SIG-M5 treated with dmso at 0.1 percent for 504 hours (cell line): ENCODE measurements at regions not wholly inside any gene's neighbourhood (a gene's known extent, or its start where the extent isn't known, plus 50 kb on each side); places are given as distances from the start of the nearest gene placed in this dataset.
"Not testable (repeated sequence)": the region's sequence is repeated elsewhere in the genome, so short reads cannot be mapped to it uniquely, and the experiment has no call there.

Experiments used
- DNase-seq: peaks from one replicate; lab custom pipeline; 2025; ENCODE audit not compliant: unreplicated experiment; lab: John Stamatoyannopoulos, UW

DNA sequence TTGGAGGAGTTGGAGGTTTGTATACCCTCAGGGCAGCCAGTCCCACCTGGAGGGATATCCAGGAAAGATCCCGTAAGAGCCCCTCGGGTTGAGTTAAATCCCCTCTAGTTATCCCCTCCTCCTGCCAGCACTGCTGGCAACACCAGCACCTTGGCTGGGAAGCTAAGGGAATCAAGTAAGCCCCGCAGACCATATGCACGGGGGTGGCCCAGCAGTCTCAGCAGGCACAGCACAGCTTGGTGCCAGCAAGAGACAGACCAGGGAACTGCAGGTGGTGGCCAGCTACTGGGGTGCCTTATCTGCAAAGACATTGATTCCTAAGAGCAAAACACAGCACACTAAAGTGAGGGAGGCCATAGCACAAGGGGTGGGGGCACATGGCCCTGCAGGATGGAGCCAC lies 173.8 kb downstream of the GOLGA6L4 start:
- not testable (repeated sequence) for DNase-seq

GRCh38 chr15:84421513-84422181 lies 179.2 kb upstream of the ZSCAN2 start:
- not testable (repeated sequence) for DNase-seq

- not testable (repeated sequence) for DNase-seq
Measured at GRCh38 chr15:84425327-84425726, 175.5 kb upstream of the ZSCAN2 start.

- not testable (repeated sequence) for DNase-seq
Measured at GRCh38 chr15:84473305-84473877, 127.4 kb upstream of the ZSCAN2 start.

GRCh38 chr15:84476364-84477033 lies 124.3 kb upstream of the ZSCAN2 start:
- not testable (repeated sequence) for DNase-seq

DNA sequence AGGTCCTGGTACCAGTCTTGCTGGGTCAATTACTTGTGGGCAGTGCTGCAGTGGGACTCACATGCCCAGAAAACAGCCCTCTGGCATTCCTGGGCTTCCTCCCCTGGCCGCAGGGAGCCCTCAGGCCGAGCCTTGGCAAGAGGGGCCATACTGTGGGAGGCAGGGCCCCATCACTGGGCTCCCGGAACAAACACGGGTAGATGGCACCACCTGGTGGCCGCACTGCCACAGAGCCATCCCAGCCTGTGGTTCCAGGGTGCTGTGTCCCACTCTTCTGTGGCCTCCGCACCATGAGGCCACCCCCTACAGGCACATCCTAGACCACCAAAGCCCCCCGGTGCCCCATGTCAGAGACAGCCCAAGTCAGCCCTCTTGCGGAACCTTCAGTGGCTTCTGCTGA lies 123.3 kb upstream of the ZSCAN2 start:
- DNase-seq, result not testable (repeated sequence)

GRCh38 chr15:84480174-84480681 lies 120.6 kb upstream of the ZSCAN2 start:
- not testable (repeated sequence) for DNase-seq

- not testable (repeated sequence) for DNase-seq
Measured at GRCh38 chr15:84483859-84484258, 117.0 kb upstream of the ZSCAN2 start.

GRCh38 chr15:84500165-84500889 lies 100.5 kb upstream of the ZSCAN2 start:
- not testable (repeated sequence) for DNase-seq

GRCh38 chr15:84503101-84503500 lies 97.7 kb upstream of the ZSCAN2 start:
- DNase-seq, result not testable (repeated sequence)

DNA sequence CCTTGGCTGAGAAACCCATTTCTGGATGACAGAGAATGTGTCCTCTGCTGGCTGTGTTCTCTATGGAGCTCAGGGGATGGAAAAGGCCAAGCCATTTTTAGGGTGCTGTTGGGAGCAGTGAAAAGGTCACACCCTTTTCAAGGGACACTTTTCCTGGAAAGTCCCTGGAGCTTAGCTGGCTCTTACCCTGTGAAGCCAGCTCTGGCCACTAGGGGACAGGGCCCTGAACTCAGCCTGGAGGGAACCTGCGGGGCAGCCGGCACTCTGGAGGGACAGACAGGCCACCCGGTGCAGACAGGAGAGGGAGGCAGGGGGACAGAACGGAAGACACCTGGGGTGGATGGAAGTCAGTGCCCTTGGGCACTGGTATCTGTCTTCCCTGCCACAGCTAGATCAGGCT lies 95.3 kb upstream of the ZSCAN2 start:
- DNase-seq, result not testable (repeated sequence)

GRCh38 chr15:84512324-84512723 lies 88.5 kb upstream of the ZSCAN2 start:
- DNase-seq, result not testable (repeated sequence)

DNA sequence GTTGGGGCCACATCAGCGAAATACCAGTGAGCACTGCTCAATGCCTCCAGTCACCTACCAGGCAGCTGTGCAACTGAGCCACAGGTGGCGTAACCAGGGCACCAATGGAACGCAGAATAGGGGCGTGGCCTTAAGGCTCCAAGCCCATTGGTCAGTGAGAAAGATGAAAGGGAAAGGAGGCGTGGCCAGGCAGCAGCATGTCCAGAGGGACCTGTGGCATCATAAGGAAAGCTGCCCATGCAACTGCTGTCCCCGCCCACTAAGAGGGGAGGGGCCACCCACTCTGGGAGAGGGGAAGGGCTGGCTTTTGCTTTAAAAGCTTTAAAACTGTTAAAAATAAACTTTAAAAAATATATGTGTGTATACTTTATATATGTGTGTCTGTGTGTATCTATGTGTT lies 84.0 kb upstream of the ZSCAN2 start:
- DNase-seq, result not testable (repeated sequence)

- DNase-seq, result not testable (repeated sequence)
Measured at GRCh38 chr15:84525491-84526344, 75.1 kb upstream of the ZSCAN2 start.

DNA sequence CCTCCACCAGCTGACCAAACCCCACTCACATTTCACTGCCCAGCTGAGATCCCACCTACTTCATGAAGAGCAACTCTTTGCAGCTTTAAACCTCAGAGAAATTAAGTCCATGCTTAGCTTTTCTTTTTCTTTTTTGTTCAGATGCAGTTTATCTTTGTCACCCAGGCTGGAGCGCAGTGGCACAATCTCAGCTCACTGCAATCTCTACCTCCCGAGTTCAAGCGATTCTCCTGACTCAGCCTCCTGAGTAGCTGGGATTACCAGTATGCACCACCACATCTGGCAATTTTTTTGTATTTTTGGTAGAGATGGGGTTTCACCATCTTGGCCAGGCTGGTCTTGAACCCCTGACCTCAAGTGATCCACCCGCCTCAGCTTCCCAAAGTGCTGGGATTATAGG lies 70.1 kb upstream of the ZSCAN2 start:
- not testable (repeated sequence) for DNase-seq

GRCh38 chr15:84531223-84531622 lies 69.6 kb upstream of the ZSCAN2 start:
- not testable (repeated sequence) for DNase-seq

- peak; percentile 0 for DNase-seq
Measured at GRCh38 chr15:84531709-84532367, 69.0 kb upstream of the ZSCAN2 start.

DNA sequence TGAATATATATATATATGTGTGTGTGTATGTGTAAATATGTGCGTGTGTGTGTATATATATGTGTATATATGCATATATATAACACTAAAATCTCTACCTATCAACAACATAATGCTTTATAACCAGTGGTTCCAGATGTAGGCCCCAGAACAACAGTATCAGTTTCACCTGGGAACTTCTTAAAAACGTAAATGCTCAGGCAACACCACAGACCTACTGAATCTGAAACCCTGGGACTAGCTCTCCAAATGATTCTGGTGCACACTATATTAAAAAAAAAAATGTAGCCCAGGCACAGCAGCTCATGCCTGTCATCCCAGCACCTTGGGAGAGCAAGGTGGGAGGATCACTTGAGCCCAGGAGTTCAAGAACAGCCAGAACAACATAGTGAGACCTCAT lies 67.1 kb upstream of the ZSCAN2 start:
- DNase-seq, result not testable (repeated sequence)

- not testable (repeated sequence) for DNase-seq
Measured at GRCh38 chr15:84534561-84535235, 66.1 kb upstream of the ZSCAN2 start.
